SHP77 treated with DMSO at 0.1 percent for 48 hours (cell line): ENCODE measurements at regions not wholly inside any gene's neighbourhood (a gene's known extent, or its start where the extent isn't known, plus 50 kb on each side); places are given as distances from the start of the nearest gene placed in this dataset.
"Not testable (repeated sequence)": the region's sequence is repeated elsewhere in the genome, so short reads cannot be mapped to it uniquely, and the experiment has no call there.

Source experiments
- DNase-seq: peaks from one replicate; lab custom pipeline; 2025; lab: John Stamatoyannopoulos, UW

DNA sequence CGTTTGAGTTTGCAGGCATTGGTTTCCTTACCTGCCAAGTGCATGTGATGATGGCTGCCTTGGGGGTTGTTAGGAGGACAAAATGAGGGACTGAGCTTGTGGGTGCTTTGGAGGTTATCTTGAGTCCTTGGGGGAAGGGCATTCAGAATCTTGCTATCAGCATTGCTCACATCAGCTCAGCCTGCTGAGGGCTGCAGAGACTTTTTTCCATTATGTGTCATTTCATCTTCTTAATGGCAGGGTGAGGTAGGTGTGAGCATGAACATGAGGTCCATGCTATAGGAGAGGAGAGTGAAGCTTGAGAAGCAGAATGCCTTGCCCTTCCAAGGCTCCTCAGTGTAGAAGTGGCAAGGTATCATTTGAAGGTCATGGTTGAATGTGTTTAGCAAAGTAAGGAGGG is 112.3 kb downstream of the MIAT start:
- no peak for DNase-seq

- DNase-seq, result no peak
These were observed 113.2 kb downstream of the MIAT start for GRCh38 chr22:26770624-26771023.

DNA sequence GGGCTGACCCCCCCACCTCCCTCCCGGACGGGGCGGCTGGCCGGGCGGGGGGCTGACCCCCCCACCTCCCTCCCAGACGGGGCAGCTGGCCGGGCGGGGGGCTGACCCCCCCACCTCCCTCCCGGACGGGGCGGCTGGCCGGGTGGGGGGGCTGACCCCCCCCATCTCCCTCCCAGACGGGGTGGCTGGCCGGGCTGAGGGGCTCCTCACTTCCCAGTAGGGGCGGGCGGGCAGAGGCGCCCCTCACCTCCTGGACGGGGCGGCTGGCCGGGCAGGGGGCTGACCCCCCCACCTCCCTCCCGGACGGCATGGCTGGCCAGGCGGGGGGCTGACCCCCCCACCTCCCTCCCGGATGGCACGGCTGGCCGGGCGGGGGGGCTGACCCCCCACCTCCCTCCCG is 115.7 kb downstream of the MIAT start:
- DNase-seq, result not testable (repeated sequence)

GRCh38 chr22:26775394-26775793 is 118.0 kb downstream of the MIAT start:
- no peak for DNase-seq

DNA sequence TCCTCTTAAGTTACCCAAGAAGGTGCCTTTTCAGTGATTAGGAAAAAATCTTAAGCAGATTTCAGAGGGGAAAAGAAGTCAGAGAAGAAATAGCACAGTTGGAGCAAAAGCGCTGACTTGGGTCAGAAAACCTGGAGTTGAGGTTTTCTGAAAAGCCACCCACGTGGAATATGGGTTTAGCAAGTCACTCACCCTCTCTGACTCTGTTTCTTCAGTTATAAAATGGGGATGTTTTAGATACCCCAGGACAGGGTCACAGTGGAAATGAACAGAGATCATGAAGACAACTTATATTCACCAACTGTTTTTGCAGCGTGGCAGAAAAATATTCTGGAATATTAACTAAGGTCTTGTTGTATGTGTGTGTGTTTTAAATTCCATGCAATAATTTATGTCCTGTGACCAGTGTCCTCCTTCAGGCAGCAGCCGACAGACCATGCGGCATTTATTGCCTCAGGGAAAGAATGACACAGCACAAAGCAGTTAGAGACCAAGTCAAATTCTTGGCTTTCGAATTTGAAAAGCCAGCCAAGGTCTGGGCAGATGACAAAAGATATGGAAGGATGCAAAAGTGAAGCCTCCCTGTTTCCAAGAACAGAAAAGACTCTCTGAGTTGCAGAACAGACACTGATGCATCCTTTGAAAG is 119.9 kb downstream of the MIAT start:
- no peak for DNase-seq

DNA sequence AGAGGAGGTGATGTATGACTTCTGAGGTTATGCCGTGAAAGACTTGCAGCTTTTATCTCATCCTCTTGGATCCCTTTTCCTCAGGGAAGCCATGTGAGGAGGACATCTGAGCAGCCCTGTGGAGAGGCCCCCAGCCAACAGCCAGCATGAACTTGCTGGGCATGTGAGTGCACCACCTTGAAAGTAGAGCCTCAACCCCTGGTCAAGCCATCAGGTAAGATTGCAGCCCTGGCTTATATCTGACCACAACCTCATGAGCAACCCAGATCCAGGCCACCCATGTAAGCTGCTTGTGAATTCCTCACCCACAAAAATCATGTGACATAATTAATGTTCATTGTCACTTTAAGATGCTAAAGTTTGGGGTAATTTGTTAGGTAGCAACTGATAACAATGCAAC is 121.0 kb downstream of the MIAT start:
- no peak for DNase-seq

DNA sequence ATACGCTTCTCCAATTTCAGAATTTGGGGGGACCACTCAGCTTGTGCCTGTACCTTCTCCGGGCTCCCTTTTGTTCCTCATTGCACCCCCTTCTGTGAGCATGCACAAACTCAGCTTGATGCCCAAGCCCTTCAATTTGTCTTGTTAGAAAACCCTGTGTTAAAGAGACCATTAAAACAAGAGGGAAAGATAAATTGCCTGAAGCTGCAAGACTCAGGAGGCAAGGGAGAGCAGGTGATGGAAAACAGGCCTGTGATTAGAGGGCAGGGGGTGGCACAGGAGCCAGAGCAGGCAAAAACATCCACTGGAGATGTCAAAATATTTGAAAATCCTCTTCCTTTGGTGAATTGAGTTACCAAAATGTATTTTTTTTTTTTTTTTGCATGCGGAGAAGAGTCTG is 121.7 kb downstream of the MIAT start:
- no peak for DNase-seq

GRCh38 chr22:26779929-26780328 is 122.5 kb downstream of the MIAT start:
- DNase-seq, result no peak

GRCh38 chr22:26780521-26780920 is 123.1 kb downstream of the MIAT start:
- DNase-seq, result no peak

- no peak for DNase-seq
These were observed 123.7 kb downstream of the MIAT start for GRCh38 chr22:26781062-26781461.

DNA sequence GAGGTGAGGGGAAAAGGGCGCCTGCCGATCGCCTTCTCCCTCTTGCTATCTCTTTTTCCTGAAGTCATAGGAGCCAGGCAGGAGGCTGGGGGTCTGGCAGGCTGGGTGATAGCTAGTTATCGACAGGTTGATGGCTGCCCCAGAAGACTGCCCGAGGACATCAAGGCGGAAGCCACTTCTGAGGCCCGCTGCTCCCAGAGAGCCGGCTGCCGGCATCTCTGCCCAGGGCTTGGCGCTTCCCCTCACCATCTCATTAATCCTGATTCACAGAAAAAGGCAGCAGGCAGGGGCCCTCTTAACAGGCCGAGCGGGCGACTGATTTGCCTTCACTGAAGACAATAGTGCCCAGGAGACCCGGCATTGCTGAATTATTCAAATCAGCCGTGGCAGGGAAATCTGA is 124.2 kb downstream of the MIAT start:
- DNase-seq, result no peak

GRCh38 chr22:26783885-26784284 is 126.5 kb downstream of the MIAT start:
- no peak for DNase-seq

- no peak for DNase-seq
These were observed 127.4 kb downstream of the MIAT start for GRCh38 chr22:26784772-26785171.

DNA sequence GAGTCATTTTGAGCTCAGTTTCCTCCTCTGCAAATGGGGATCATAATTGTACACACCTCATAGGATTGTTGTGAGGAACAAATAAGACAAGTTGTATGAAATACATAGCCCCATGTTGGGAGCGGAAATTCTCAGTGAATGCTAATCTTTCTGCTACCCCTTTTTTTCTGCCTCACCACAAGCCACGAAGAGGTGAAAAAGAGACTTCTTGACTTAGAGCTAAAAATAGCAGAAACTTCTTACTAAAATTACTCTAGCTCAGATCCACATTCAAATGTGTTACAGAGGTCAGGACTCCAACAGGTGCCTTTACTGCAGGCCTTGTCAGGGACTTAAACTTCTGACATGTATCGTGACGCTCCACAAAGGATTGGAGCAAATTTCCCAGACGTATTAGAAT is 128.5 kb downstream of the MIAT start:
- DNase-seq, result no peak

DNA sequence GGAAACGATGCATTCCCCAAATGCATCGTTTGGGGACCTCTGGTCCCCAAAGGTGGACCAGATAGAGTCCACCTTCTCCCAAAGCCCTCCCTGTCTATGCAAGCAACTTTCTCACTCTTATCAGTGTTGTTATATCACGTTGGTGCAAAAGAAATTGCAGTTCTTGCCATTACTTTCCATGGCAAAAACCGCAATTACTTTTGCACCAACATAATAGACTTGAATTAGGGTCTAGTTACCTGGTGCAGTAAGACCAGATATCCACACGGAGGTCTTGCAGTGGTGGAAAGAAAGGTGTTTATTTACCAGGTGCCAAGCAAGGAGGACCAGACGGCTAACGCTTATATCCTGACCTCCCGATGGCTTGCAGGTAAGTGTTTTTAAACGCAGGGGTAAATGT is 129.0 kb downstream of the MIAT start:
- DNase-seq, result no peak

- no peak for DNase-seq
These were observed 132.6 kb downstream of the MIAT start for GRCh38 chr22:26789951-26790350.

DNA sequence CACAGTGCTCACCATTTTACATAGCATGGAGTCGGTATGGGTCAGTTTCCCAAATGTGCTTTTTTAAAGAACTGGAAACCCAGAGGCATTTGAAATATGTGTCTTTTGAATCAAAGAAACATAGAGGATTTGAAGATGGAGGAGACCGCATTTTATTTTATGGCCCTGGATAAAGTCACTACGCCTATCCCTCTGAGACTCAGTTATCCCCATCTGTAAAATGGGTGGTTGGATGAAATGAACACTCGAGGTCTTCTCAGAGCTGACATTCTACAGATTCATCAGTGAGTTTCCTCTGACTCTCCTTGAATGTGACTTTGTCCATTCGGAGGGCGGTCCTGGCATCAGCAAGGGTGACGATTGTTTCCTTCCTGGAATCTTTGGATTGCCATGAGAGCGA is 135.1 kb downstream of the MIAT start:
- no peak for DNase-seq

GRCh38 chr22:26796785-26797184 is 139.4 kb downstream of the MIAT start:
- no peak for DNase-seq

GRCh38 chr22:26797910-26798309 is 140.5 kb downstream of the MIAT start:
- peak; percentile 7 for DNase-seq

- DNase-seq, result no peak
These were observed 141.2 kb downstream of the MIAT start for GRCh38 chr22:26798462-26799065.

GRCh38 chr22:26800858-26801257 is 143.5 kb downstream of the MIAT start:
- DNase-seq, result no peak

- no peak for DNase-seq
These were observed 144.1 kb downstream of the MIAT start for GRCh38 chr22:26801449-26801848.

GRCh38 chr22:26804315-26804714 is 146.9 kb downstream of the MIAT start:
- DNase-seq, result no peak

GRCh38 chr22:26804911-26805539 is 147.6 kb downstream of the MIAT start:
- no peak for DNase-seq
